ENCODE measurements at regions not wholly inside any gene's neighbourhood (a gene's known extent, or its start where the extent isn't known, plus 50 kb on each side); places are given as distances from the start of the nearest gene placed in this dataset.

- Mint-ChIP-seq H3K9me3 (ENCODE audit: low read depth, unreplicated experiment) (no peaks in the 10 kb centered on the region), H3K36me3 (ENCODE audit: insufficient read depth, unreplicated experiment) (no peaks in the 10 kb centered on the region), H3K4me1 (ENCODE audit: low read depth, unreplicated experiment) (peaks cover 10% of the 10 kb centered on the region), H3K27ac (ENCODE audit: unreplicated experiment) (no peak overlapping the region), H3K27me3 (ENCODE audit: unreplicated experiment) (no peaks in the 10 kb centered on the region), H3K4me3 (ENCODE audit: low read depth, unreplicated experiment) (no peak overlapping the region)
- intact Hi-C loops (cut with micrococcal nuclease; ENCODE audit: unreplicated experiment) = no loop called here
- no peak for DNase-seq
- BruUV-seq (replicated peaks) = no TSS peak
- no peak for TF ChIP-seq CTCF (IDR thresholded peaks at IDR 0.05; ENCODE audit: unreplicated experiment)
- CTCF ChIA-PET = no interaction called here
Observed at GRCh38 chr2:58378152-58378551, 137.0 kb upstream of the FANCL start.

GRCh38 chr2:58377181-58377580 is 136.1 kb upstream of the FANCL start:
- Mint-ChIP-seq H3K9me3 (ENCODE audit: low read depth, unreplicated experiment) (no peaks in the 10 kb centered on the region), H3K4me3 (ENCODE audit: low read depth, unreplicated experiment) (no peak overlapping the region), H3K36me3 (ENCODE audit: insufficient read depth, unreplicated experiment) (no peaks in the 10 kb centered on the region), H3K27ac (ENCODE audit: unreplicated experiment) (no peak overlapping the region), H3K4me1 (ENCODE audit: low read depth, unreplicated experiment) (peaks cover 10% of the 10 kb centered on the region), H3K27me3 (ENCODE audit: unreplicated experiment) (no peaks in the 10 kb centered on the region)
- no peak for TF ChIP-seq CTCF (IDR thresholded peaks at IDR 0.05; ENCODE audit: unreplicated experiment)
- intact Hi-C loops (cut with micrococcal nuclease; ENCODE audit: unreplicated experiment) = no loop called here
- CTCF ChIA-PET = no interaction called here
- BruUV-seq (replicated peaks) = no TSS peak
- DNase-seq = no peak

- Mint-ChIP-seq H3K36me3 (ENCODE audit: insufficient read depth, unreplicated experiment) (no peaks in the 10 kb centered on the region), H3K4me1 (ENCODE audit: low read depth, unreplicated experiment) (peaks cover 10% of the 10 kb centered on the region), H3K9me3 (ENCODE audit: low read depth, unreplicated experiment) (no peaks in the 10 kb centered on the region), H3K27me3 (ENCODE audit: unreplicated experiment) (no peaks in the 10 kb centered on the region), H3K4me3 (ENCODE audit: low read depth, unreplicated experiment) (no peak overlapping the region), H3K27ac (ENCODE audit: unreplicated experiment) (no peak overlapping the region)
- intact Hi-C loops (cut with micrococcal nuclease; ENCODE audit: unreplicated experiment) = no loop called here
- DNase-seq = no peak
- no TSS peak for BruUV-seq (replicated peaks)
- CTCF ChIA-PET = no interaction called here
- no peak for TF ChIP-seq CTCF (IDR thresholded peaks at IDR 0.05; ENCODE audit: unreplicated experiment)
Observed at GRCh38 chr2:58376592-58376991, 135.5 kb upstream of the FANCL start.

- H3K27me3 Mint-ChIP-seq (ENCODE audit: unreplicated experiment) = no peaks in the 10 kb centered on the region
- intact Hi-C loops (cut with micrococcal nuclease; ENCODE audit: unreplicated experiment) = no loop called here
- H3K4me1 Mint-ChIP-seq (ENCODE audit: low read depth, unreplicated experiment) = no peaks in the 10 kb centered on the region
- no peaks in the 10 kb centered on the region for H3K36me3 Mint-ChIP-seq (ENCODE audit: insufficient read depth, unreplicated experiment)
- no TSS peak for BruUV-seq (replicated peaks)
- DNase-seq = no peak
- no peak for TF ChIP-seq CTCF (IDR thresholded peaks at IDR 0.05; ENCODE audit: unreplicated experiment)
- CTCF ChIA-PET = no interaction called here
- H3K27ac Mint-ChIP-seq (ENCODE audit: unreplicated experiment) = no peak overlapping the region
- no peak overlapping the region for H3K4me3 Mint-ChIP-seq (ENCODE audit: low read depth, unreplicated experiment)
- H3K9me3 Mint-ChIP-seq (ENCODE audit: low read depth, unreplicated experiment) = no peaks in the 10 kb centered on the region
Observed at GRCh38 chr2:58369594-58369993, 128.5 kb upstream of the FANCL start.

- Mint-ChIP-seq H3K36me3 (ENCODE audit: insufficient read depth, unreplicated experiment) (no peaks in the 10 kb centered on the region), H3K4me1 (ENCODE audit: low read depth, unreplicated experiment) (no peaks in the 10 kb centered on the region), H3K27ac (ENCODE audit: unreplicated experiment) (no peak overlapping the region), H3K4me3 (ENCODE audit: low read depth, unreplicated experiment) (no peak overlapping the region), H3K9me3 (ENCODE audit: low read depth, unreplicated experiment) (no peaks in the 10 kb centered on the region), H3K27me3 (ENCODE audit: unreplicated experiment) (no peaks in the 10 kb centered on the region)
- TF ChIP-seq CTCF (IDR thresholded peaks at IDR 0.05; ENCODE audit: unreplicated experiment) = no peak
- intact Hi-C loops (cut with micrococcal nuclease; ENCODE audit: unreplicated experiment) = no loop called here
- DNase-seq = no peak
- no TSS peak for BruUV-seq (replicated peaks)
- CTCF ChIA-PET = no interaction called here
Observed at GRCh38 chr2:58364098-58364497, 123.0 kb upstream of the FANCL start.

Measured in Calu3 (cell line).